Adrenal gland (tissue), 9 donors: ENCODE measurements at regions not wholly inside any gene's neighbourhood (a gene's known extent, or its start where the extent isn't known, plus 50 kb on each side); places are given as distances from the start of the nearest gene placed in this dataset.

ENCODE experiments used
- DNase-seq, 7 donors: peaks; one replicate each; pipeline ENCODE4 v3.0.0-alpha.2; 2019 to 2020
- H3K27ac ChIP-seq, 5 donors: fragments of 200-600 bp; sonication (generic) in 4 of 5; 1 replicate in 3 of 5; 2 replicates in 2 of 5; pipeline versions ENCODE4 v1.5.1 to v1.8.0; 2016 to 2020; ENCODE audit warnings: mild to moderate bottlenecking in 1 of 5
- H3K27me3 ChIP-seq: fragments of 200-600 bp; 2 replicates; pipeline ENCODE4 v1.8.0; 2021
- H3K36me3 ChIP-seq, 2 donors: fragments of 200-600 bp; replicated peaks in 1 of 2; 1 replicate in 1 of 2; 2 replicates in 1 of 2; pipeline versions ENCODE4 v1.5.1 to v1.8.0; 2018 to 2022
- H3K4me1 ChIP-seq, 2 donors: fragments of 200-600 bp; replicated peaks in 1 of 2; 1 replicate in 1 of 2; 2 replicates in 1 of 2; pipeline versions ENCODE4 v1.5.1 to v1.8.0; 2018 to 2021
- H3K4me3 ChIP-seq, 4 donors: fragments of 200-600 bp; sonication (generic) in 3 of 4; one replicate each; pipeline ENCODE4 v1.5.1; 2016 to 2018
- H3K9me3 ChIP-seq, 3 donors: fragments of 200-600 bp; sonication (generic) in 1 of 3; replicated peaks in 1 of 3; 1 replicate in 2 of 3; 2 replicates in 1 of 3; pipeline versions ENCODE4 v1.5.1 to v1.8.0; 2016 to 2021
- POLR2A ChIP-seq, 2 donors: fragments of 450-650 bp; IDR thresholded peaks; one replicate each; pipeline ENCODE4 v1.6.1; 2017; ENCODE audit warnings: antibody characterized with exemption in 2 of 2, mild to moderate bottlenecking in 2 of 2, moderate library complexity in 1 of 2
- WGBS, 4 donors: extraction: QIAGEN DNeasy Blood & Tissue Kit in 2 of 4; methylation state at CpG; one replicate each; pipeline versions ENCODE4 v1.1.5 to v1.1.7; 2013 to 2017; 5-methylcytosine and 5-hydroxymethylcytosine counted together
- intact Hi-C, 2 donors: fragments of 100-400 bp; cut with DNase I; formaldehyde crosslinking; loops; one replicate each; pipeline versions ENCODE4 v1.14.1 to v1.15.0; 2022 to 2023
- TF ChIP-seq, protein P1 (sequence below), 6 experiments: fragments of 450-650 bp in 4 of 6; fragments of 200-600 bp in 2 of 6; sonication (generic) in 1 of 6; IDR thresholded peaks; 1 replicate in 5 of 6; 2 replicates in 1 of 6; pipeline versions ENCODE4 v1.5.1 to v1.8.0; 2016 to 2021; ENCODE audit warnings: antibody characterized with exemption in 6 of 6, mild to moderate bottlenecking in 2 of 6, moderate library complexity in 1 of 6
- donor health status: healthy with polysubstance abuse.
- donor health status: Bipolar disorder and iron deficiency.
- donor health status: DM: yes; HTN: yes; CAD: no.
- donor health status: DM: no; HTN: no; CAD: no.
- donor health status: DM: no; HTN: no; CAD: no.

DNA sequence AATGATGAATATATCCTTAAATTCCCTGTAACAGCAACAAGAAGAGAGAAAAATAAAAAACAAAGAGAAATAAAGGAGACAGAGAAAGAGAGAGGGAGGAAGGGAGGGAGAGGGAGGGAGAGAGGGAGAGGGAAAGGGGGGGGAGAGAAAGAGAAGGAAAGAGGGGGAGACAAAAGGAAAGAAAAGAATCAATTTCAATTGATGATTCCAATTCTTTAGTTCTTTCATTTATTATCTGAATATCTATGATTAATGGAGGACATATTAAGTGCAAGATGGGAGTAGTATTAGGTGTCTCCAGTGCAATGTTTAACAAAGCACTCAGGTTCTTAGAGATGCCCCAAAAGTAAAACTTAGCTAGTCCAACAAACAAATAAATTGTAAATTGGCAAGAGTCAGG, 97.2 kb upstream of the DPP10 start:
- DNase-seq, result no peak
- intact Hi-C loops, result no loop called here

DNA sequence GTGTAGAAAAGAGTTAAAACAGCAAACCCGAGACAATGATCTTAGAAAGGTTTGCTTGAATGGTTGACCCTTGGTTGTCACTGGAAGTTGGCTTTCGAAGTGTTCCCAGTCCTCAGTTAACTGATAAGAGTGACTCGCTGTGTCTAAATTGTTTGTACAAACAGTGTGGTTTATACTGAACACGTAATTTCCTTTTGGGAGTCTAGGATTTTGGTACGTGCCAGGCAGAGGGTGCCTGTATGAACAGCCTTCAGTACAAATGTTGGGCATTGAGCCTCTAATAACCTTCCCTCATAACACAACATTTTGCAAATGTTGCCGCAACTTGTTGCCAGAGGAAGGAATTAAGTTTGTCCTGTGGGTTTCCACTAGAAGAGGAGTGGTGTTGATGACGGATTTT, 95.8 kb upstream of the DPP10 start:
- 72 to 80% (median 76%) methylated on average over 7 of the region's 7 CpGs for WGBS, 4 donors
- intact Hi-C loops, result no loop called here
- no peak for TF ChIP-seq POLR2A (IDR thresholded peaks at IDR 0.05)
- TF ChIP-seq, protein P1, sequence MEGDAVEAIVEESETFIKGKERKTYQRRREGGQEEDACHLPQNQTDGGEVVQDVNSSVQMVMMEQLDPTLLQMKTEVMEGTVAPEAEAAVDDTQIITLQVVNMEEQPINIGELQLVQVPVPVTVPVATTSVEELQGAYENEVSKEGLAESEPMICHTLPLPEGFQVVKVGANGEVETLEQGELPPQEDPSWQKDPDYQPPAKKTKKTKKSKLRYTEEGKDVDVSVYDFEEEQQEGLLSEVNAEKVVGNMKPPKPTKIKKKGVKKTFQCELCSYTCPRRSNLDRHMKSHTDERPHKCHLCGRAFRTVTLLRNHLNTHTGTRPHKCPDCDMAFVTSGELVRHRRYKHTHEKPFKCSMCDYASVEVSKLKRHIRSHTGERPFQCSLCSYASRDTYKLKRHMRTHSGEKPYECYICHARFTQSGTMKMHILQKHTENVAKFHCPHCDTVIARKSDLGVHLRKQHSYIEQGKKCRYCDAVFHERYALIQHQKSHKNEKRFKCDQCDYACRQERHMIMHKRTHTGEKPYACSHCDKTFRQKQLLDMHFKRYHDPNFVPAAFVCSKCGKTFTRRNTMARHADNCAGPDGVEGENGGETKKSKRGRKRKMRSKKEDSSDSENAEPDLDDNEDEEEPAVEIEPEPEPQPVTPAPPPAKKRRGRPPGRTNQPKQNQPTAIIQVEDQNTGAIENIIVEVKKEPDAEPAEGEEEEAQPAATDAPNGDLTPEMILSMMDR (IDR thresholded peaks at IDR 0.05), result no peak

More for the DNA sequence above, 97.2 kb upstream of the DPP10 start:
- TF ChIP-seq, protein P1 (IDR thresholded peaks at IDR 0.05), result no peak
- no peak for TF ChIP-seq POLR2A (IDR thresholded peaks at IDR 0.05)
- Histone ChIP-seq H3K27ac (no peak overlapping the region), H3K4me1 (no peaks in the 10 kb centered on the region), H3K36me3 (no peaks in the 10 kb centered on the region), H3K27me3 (no peaks in the 10 kb centered on the region), H3K4me3 (no peak overlapping the region), H3K9me3 (no peaks in the 10 kb centered on the region)

DNA sequence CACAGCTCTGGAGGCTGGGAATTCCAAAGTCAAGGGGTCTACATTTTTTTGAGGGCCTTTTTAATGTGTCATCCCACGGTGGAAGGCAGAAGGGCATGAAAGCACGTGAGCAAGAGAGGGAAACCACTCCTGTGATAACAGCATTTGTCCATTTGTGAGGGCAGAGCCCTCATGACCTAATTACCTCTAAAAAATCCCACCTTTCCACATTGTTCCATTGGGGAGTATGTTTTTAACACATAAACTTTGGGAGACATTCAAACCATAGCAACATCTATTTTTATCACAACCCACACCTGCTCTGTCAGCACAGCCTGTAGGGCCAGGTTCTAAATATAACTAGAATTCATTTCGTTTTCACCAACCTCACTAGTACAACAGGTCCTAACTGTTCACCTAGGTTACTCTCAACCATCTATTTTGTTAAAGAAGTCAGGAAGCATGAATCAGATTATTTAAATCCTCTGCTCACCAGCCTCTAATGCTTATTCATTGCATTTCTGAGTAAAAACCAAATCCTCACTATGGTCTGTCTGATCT, 92.2 kb upstream of the DPP10 start:
- 78 to 85% (median 79%) methylated on average over 3 of the region's 3 CpGs for WGBS, 4 donors
- no peaks in the 10 kb centered on the region for H3K4me1 ChIP-seq
- TF ChIP-seq POLR2A (IDR thresholded peaks at IDR 0.05), result no peak
- TF ChIP-seq, protein P1 (IDR thresholded peaks at IDR 0.05), result no peak
- H3K27me3 ChIP-seq, result no peaks in the 10 kb centered on the region
- intact Hi-C loops, result no loop called here
- H3K4me3 ChIP-seq, result no peak overlapping the region
- H3K27ac ChIP-seq, result no peak overlapping the region
- no peaks in the 10 kb centered on the region for H3K9me3 ChIP-seq
- no peak for DNase-seq
- no peaks in the 10 kb centered on the region for H3K36me3 ChIP-seq

More for the DNA sequence above, 95.8 kb upstream of the DPP10 start:
- Histone ChIP-seq H3K27ac (no peak overlapping the region), H3K4me3 (no peak overlapping the region), H3K36me3 (no peaks in the 10 kb centered on the region), H3K9me3 (no peaks in the 10 kb centered on the region), H3K4me1 (no peaks in the 10 kb centered on the region), H3K27me3 (no peaks in the 10 kb centered on the region)
- DNase-seq, result no peak

DNA sequence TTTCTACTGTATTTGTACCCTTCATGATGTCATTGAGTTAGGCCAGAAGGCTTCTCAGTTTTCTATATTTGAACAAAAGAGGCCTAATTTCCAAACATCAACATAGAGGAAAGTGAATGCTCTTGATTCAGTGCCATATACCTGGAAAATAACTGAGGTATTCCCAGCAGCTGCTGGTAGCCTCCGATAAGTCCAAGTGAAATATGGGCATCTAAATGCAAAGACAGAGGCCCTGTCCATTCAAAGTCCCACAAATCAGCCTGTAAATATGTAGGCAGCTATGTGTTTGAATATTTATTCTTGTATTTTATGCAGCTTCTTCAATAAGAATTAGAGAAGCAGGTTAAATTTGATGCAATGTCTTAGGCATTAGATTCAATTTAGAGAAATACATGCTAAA, 89.5 kb upstream of the DPP10 start:
- Histone ChIP-seq H3K36me3 (no peaks in the 10 kb centered on the region), H3K4me1 (no peaks in the 10 kb centered on the region), H3K27me3 (no peaks in the 10 kb centered on the region), H3K4me3 (no peak overlapping the region), H3K9me3 (no peaks in the 10 kb centered on the region), H3K27ac (no peak overlapping the region)
- intact Hi-C loops, result no loop called here
- 89 to 98% (median 94%) methylated on average over 1 of the region's 1 CpG for WGBS, 4 donors
- no peak for DNase-seq
- no peak for TF ChIP-seq POLR2A (IDR thresholded peaks at IDR 0.05)
- TF ChIP-seq, protein P1 (IDR thresholded peaks at IDR 0.05), result no peak
